ENCODE measurements at regions not wholly inside any gene's neighbourhood (a gene's known extent, or its start where the extent isn't known, plus 50 kb on each side); places are given as distances from the start of the nearest gene placed in this dataset.

- no peak for TF ChIP-seq CTCF (conservative IDR thresholded peaks at IDR 0.05)
- no peak for TF ChIP-seq ZFX (IDR thresholded peaks at IDR 0.05)
Observed at GRCh38 chr20:60477958-60478357, 519.7 kb downstream of the CDH26 start.
